AG04449 (cell line): ENCODE measurements at regions not wholly inside any gene's neighbourhood (a gene's known extent, or its start where the extent isn't known, plus 50 kb on each side); places are given as distances from the start of the nearest gene placed in this dataset.
"Not testable (repeated sequence)": the region's sequence is repeated elsewhere in the genome, so short reads cannot be mapped to it uniquely, and the experiment has no call there.

Experiments used
- CTCF ChIA-PET: fragments of 350-600 bp; formaldehyde crosslinking; extraction: SDS; loops from one replicate; lab custom pipeline; 2021; ENCODE audit warnings: antibody characterized with exemption; lab: Yijun Ruan, JAX
- POLR2A ChIA-PET: fragments of 400-600, 350-600 bp; formaldehyde crosslinking; extraction: SDS; loops from one replicate; lab custom pipeline; 2020; ENCODE audit warnings: antibody characterized with exemption, inconsistent platforms; lab: Yijun Ruan, JAX
- DNase-seq: peaks from one replicate; pipeline ENCODE4 v3.0.0-alpha.2; 2010; ENCODE audit warnings: low read depth, low spot score
- H3K4me3 ChIP-seq: 2 replicates; pipeline ENCODE4 v1.5.1; 2011; ENCODE audit warnings: low read depth, mild to moderate bottlenecking, control low read depth, low read length
- TF ChIP-seq, protein P1 (sequence below): IDR thresholded peaks from one replicate; pipeline ENCODE4 v1.5.1; 2011; ENCODE audit warnings: mild to moderate bottlenecking, moderate library complexity, low read length, control low read depth, inconsistent platforms; ENCODE audit not compliant: insufficient read depth; ENCODE audit errors: missing control alignments

- ChIA-PET CTCF (interaction anchor here (0.7 kb wide), 1 partner anchor 16 kb away, joined by 5 read pairs; no protein-coding TSS in a partner anchor), POLR2A (interaction anchor here (0.6 kb wide), 1 partner anchor 68 kb away, joined by 3 read pairs; no protein-coding TSS in a partner anchor)
- no peak overlapping the region for H3K4me3 ChIP-seq
- TF ChIP-seq, protein P1, sequence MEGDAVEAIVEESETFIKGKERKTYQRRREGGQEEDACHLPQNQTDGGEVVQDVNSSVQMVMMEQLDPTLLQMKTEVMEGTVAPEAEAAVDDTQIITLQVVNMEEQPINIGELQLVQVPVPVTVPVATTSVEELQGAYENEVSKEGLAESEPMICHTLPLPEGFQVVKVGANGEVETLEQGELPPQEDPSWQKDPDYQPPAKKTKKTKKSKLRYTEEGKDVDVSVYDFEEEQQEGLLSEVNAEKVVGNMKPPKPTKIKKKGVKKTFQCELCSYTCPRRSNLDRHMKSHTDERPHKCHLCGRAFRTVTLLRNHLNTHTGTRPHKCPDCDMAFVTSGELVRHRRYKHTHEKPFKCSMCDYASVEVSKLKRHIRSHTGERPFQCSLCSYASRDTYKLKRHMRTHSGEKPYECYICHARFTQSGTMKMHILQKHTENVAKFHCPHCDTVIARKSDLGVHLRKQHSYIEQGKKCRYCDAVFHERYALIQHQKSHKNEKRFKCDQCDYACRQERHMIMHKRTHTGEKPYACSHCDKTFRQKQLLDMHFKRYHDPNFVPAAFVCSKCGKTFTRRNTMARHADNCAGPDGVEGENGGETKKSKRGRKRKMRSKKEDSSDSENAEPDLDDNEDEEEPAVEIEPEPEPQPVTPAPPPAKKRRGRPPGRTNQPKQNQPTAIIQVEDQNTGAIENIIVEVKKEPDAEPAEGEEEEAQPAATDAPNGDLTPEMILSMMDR, result no peak
- peak; percentile 37 for DNase-seq
Measured at GRCh38 chr13:110042253-110042950, 256.0 kb upstream of the IRS2 start.

GRCh38 chr13:110041638-110042037 is 255.3 kb upstream of the IRS2 start:
- DNase-seq, CTCF ChIA-PET, H3K4me3 ChIP-seq, POLR2A ChIA-PET: not testable (repeated sequence)

GRCh38 chr13:110037925-110038573 is 251.7 kb upstream of the IRS2 start:
- TF ChIP-seq, protein P1, result no peak
- ChIA-PET POLR2A (no interaction called here), CTCF (interaction anchor here (1.2 kb wide), 1 partner anchor 16 kb away, joined by 5 read pairs; no protein-coding TSS in a partner anchor)
- DNase-seq, result no peak
- H3K4me3 ChIP-seq, result no peak overlapping the region

- TF ChIP-seq, protein P1, result no peak
- ChIA-PET CTCF (interaction anchor here (0.9 kb wide), 1 partner anchor 13 kb away, joined by 3 read pairs; no protein-coding TSS in a partner anchor), POLR2A (no interaction called here)
- DNase-seq, result no peak
- H3K4me3 ChIP-seq, result no peak overlapping the region
Measured at GRCh38 chr13:110036060-110036459, 249.7 kb upstream of the IRS2 start.

GRCh38 chr13:110034031-110034549 is 247.7 kb upstream of the IRS2 start:
- CTCF ChIA-PET, result no interaction called here

DNA sequence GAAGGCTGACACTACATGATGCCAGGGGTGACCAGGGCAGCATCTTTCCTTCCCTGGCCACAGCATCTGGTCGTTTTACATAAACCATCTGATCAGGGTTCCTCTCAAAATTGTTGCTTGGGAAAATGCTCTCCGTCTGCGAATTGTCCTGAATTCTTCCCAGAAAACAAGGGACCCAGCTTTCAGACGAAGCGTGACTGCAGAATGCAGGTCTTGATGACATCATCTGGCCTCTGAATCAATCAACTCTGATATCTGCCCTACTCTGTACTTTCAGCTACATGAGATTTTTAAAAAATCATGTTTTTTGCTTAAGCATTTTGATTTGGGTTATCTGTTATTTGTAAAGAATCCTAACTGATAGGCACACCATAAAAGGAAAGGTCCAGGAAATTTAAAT is 246.6 kb upstream of the IRS2 start:
- POLR2A ChIA-PET, result no interaction called here
- H3K4me3 ChIP-seq, result no peak overlapping the region
- CTCF ChIA-PET, result no interaction called here
- TF ChIP-seq, protein P1, result no peak
- no peak for DNase-seq

More at GRCh38 chr13:110034031-110034549, 247.7 kb upstream of the IRS2 start:
- H3K4me3 ChIP-seq, result no peak overlapping the region
- POLR2A ChIA-PET, result no interaction called here
- TF ChIP-seq, protein P1, result no peak
- DNase-seq, result no peak
